ENCODE measurements at regions not wholly inside any gene's neighbourhood (a gene's known extent, or its start where the extent isn't known, plus 50 kb on each side); places are given as distances from the start of the nearest gene placed in this dataset.

- Histone ChIP-seq H3K4me3 (ENCODE audit: low read depth, low read length) (no peak overlapping the region), H3K9me3 (ENCODE audit: severe bottlenecking) (no peaks in the 10 kb centered on the region), H3K27ac (no peak overlapping the region), H3K36me3 (no peaks in the 10 kb centered on the region), H3K27me3 (ENCODE audit: insufficient read depth, low read depth, severe bottlenecking) (no peaks in the 10 kb centered on the region)
- DNase-seq: no peak
- TF ChIP-seq CTCF (IDR thresholded peaks at IDR 0.05; ENCODE audit: low read depth, low read length): no peak
Measured at GRCh38 chr5:56567278-56567677, 248.1 kb upstream of the MAP3K1 start.

GRCh38 chr5:56566374-56567249 lies 248.7 kb upstream of the MAP3K1 start:
- TF ChIP-seq CTCF (IDR thresholded peaks at IDR 0.05; ENCODE audit: low read depth, low read length): no peak
- Histone ChIP-seq H3K27ac (no peak overlapping the region), H3K27me3 (ENCODE audit: insufficient read depth, low read depth, severe bottlenecking) (no peaks in the 10 kb centered on the region), H3K9me3 (ENCODE audit: severe bottlenecking) (no peaks in the 10 kb centered on the region), H3K36me3 (no peaks in the 10 kb centered on the region), H3K4me3 (ENCODE audit: low read depth, low read length) (no peak overlapping the region)
- DNase-seq: no peak

- DNase-seq: no peak
- Histone ChIP-seq H3K27me3 (ENCODE audit: insufficient read depth, low read depth, severe bottlenecking) (no peaks in the 10 kb centered on the region), H3K36me3 (no peaks in the 10 kb centered on the region), H3K27ac (no peak overlapping the region), H3K4me3 (ENCODE audit: low read depth, low read length) (no peak overlapping the region), H3K9me3 (ENCODE audit: severe bottlenecking) (no peaks in the 10 kb centered on the region)
- TF ChIP-seq CTCF (IDR thresholded peaks at IDR 0.05; ENCODE audit: low read depth, low read length): no peak
Measured at GRCh38 chr5:56565644-56566043, 249.7 kb upstream of the MAP3K1 start.

GRCh38 chr5:56565283-56565615 lies 250.1 kb upstream of the MAP3K1 start:
- Histone ChIP-seq H3K27ac (no peak overlapping the region), H3K27me3 (ENCODE audit: insufficient read depth, low read depth, severe bottlenecking) (no peaks in the 10 kb centered on the region), H3K4me3 (ENCODE audit: low read depth, low read length) (no peak overlapping the region), H3K36me3 (no peaks in the 10 kb centered on the region), H3K9me3 (ENCODE audit: severe bottlenecking) (no peaks in the 10 kb centered on the region)
- no peak for TF ChIP-seq CTCF (IDR thresholded peaks at IDR 0.05; ENCODE audit: low read depth, low read length)
- DNase-seq: no peak

GRCh38 chr5:56564541-56565282 lies 250.6 kb upstream of the MAP3K1 start:
- no peak overlapping the region for H3K27ac ChIP-seq
- no peaks in the 10 kb centered on the region for H3K27me3 ChIP-seq (ENCODE audit: insufficient read depth, low read depth, severe bottlenecking)
- H3K36me3 ChIP-seq: no peaks in the 10 kb centered on the region
- no peak for DNase-seq
- H3K9me3 ChIP-seq (ENCODE audit: severe bottlenecking): peaks cover 2% of the 10 kb centered on the region
- no peak overlapping the region for H3K4me3 ChIP-seq (ENCODE audit: low read depth, low read length)
- TF ChIP-seq CTCF (IDR thresholded peaks at IDR 0.05; ENCODE audit: low read depth, low read length): no peak
